ENCODE measurements at regions not wholly inside any gene's neighbourhood (a gene's known extent, or its start where the extent isn't known, plus 50 kb on each side); places are given as distances from the start of the nearest gene placed in this dataset.

GRCh38 chr2:103738108-103738507 lies 976.3 kb downstream of the TMEM182 start:
- no peak for TF ChIP-seq SMAD3 (CRISPR knock-in tag; IDR thresholded peaks at IDR 0.05)
- no peak for TF ChIP-seq ATRX (CRISPR knock-in tag; IDR thresholded peaks at IDR 0.05; ENCODE audit: borderline replicate concordance)
- TF ChIP-seq ZNF644 (CRISPR knock-in tag; IDR thresholded peaks at IDR 0.05; ENCODE audit: low read depth), result no peak
- no peak for TF ChIP-seq RXRB (CRISPR knock-in tag; IDR thresholded peaks at IDR 0.05; ENCODE audit: borderline replicate concordance)
- TF ChIP-seq RORA (CRISPR knock-in tag; IDR thresholded peaks at IDR 0.05), result no peak
- POLR2A ChIA-PET, result no interaction called here
- no TSS peak for BruUV-seq (replicated peaks)

GRCh38 chr2:103738606-103739005 lies 976.8 kb downstream of the TMEM182 start:
- no peak overlapping the region for H3K4me2 ChIP-seq (ENCODE audit: low read depth, low read length)
- no TSS peak for BruUV-seq (replicated peaks)
- ChIA-PET CTCF (ENCODE audit: low intra/inter-chr PET ratio, low total read pairs) (no interaction called here), POLR2A (no interaction called here)
- H3K27me3 ChIP-seq (ENCODE audit: control insufficient read depth in 1 of 2, insufficient read depth in 2 of 2, low read length in 2 of 2), result no peaks in the 10 kb centered on the region
- H2AFZ ChIP-seq (ENCODE audit: low read length), result no peak overlapping the region
- FAIRE-seq (no peak), DNase-seq (ENCODE audit: low spot score) (no peak), ATAC-seq (no peak)
- in situ Hi-C loops (cut with HindIII; ENCODE audit: extremely low pct_ligation_motif_present, low pct_unique_long_range_greater_than_20kb) (no loop called here), intact Hi-C loops (cut with micrococcal nuclease; ENCODE audit: unreplicated experiment) (no loop called here)
- no peak overlapping the region for H3K9ac ChIP-seq (ENCODE audit: insufficient read depth, low read depth, low read length)
- WGBS (ENCODE audit: low lambda C conversion rate), result 0% methylated on average over 1 of the region's 1 CpG
- no peaks in the 10 kb centered on the region for H3K79me2 ChIP-seq (ENCODE audit: insufficient read depth, low read length)
- H3K4me1 ChIP-seq (ENCODE audit: insufficient read depth, low read length), result no peaks in the 10 kb centered on the region
- H3K27ac ChIP-seq (ENCODE audit: extremely low read length, insufficient read depth, low read length), result no peak overlapping the region
- no peaks in the 10 kb centered on the region for H3K36me3 ChIP-seq (replicated peaks in 1 of 2; ENCODE audit: control insufficient read depth in 1 of 2, insufficient read depth in 2 of 2, low read length in 2 of 2)
- no peaks in the 10 kb centered on the region for H4K20me1 ChIP-seq (ENCODE audit: insufficient read depth, low read length)
- peaks cover 74% of the 10 kb centered on the region for H3K9me3 ChIP-seq (ENCODE audit: low read length)
- no peak overlapping the region for H3K4me3 ChIP-seq (replicated peaks in 1 of 3; ENCODE audit: insufficient read depth in 1 of 3, low read depth in 2 of 3, low read length in 3 of 3)
- no peak for TF ChIP-seq ZNF33B (CRISPR knock-in tag; IDR thresholded peaks at IDR 0.05)
- no peak for TF ChIP-seq NFE2 (CRISPR knock-in tag; IDR thresholded peaks at IDR 0.05)
- no peak for TF ChIP-seq JDP2 (CRISPR knock-in tag; IDR thresholded peaks at IDR 0.05; ENCODE audit: borderline replicate concordance)
- no peak for TF ChIP-seq ARHGAP35 (CRISPR knock-in tag; IDR thresholded peaks at IDR 0.05; ENCODE audit: borderline replicate concordance)
- no peak for TF ChIP-seq TRIM24 (CRISPR knock-in tag; IDR thresholded peaks at IDR 0.05)
- no peak for TF ChIP-seq DNMT3B (CRISPR knock-in tag; conservative IDR thresholded peaks at IDR 0.05)
- no peak for TF ChIP-seq ATAD3A (CRISPR knock-in tag; IDR thresholded peaks at IDR 0.05)
- TF ChIP-seq ZNF18 (CRISPR knock-in tag; IDR thresholded peaks at IDR 0.05; ENCODE audit: insufficient replicate concordance), result no peak
- no peak for TF ChIP-seq ATRX (CRISPR knock-in tag; IDR thresholded peaks at IDR 0.05; ENCODE audit: borderline replicate concordance)
- TF ChIP-seq ZNF275 (CRISPR knock-in tag; IDR thresholded peaks at IDR 0.05; ENCODE audit: borderline replicate concordance), result no peak
- TF ChIP-seq ZNF383 (CRISPR knock-in tag; IDR thresholded peaks at IDR 0.05; ENCODE audit: borderline replicate concordance), result no peak
- TF ChIP-seq ZNF616 (CRISPR knock-in tag; IDR thresholded peaks at IDR 0.05; ENCODE audit: low read depth), result no peak
- TF ChIP-seq RFX1 (IDR thresholded peaks at IDR 0.05), result no peak
- TF ChIP-seq ZNF792 (CRISPR knock-in tag; IDR thresholded peaks at IDR 0.05), result no peak
- TF ChIP-seq ZNF263 (CRISPR knock-in tag; IDR thresholded peaks at IDR 0.05), result no peak
- TF ChIP-seq JARID2 (CRISPR knock-in tag; IDR thresholded peaks at IDR 0.05; ENCODE audit: insufficient replicate concordance), result no peak
- TF ChIP-seq ZNF557 (CRISPR knock-in tag; IDR thresholded peaks at IDR 0.05), result no peak

More at GRCh38 chr2:103738108-103738507, 976.3 kb downstream of the TMEM182 start:
- no peak overlapping the region for H3K4me2 ChIP-seq (ENCODE audit: low read depth, low read length)
- no peak overlapping the region for H3K27ac ChIP-seq (ENCODE audit: extremely low read length, insufficient read depth, low read length)
- no peak overlapping the region for H3K4me3 ChIP-seq (replicated peaks in 1 of 3; ENCODE audit: insufficient read depth in 1 of 3, low read depth in 2 of 3, low read length in 3 of 3)
- H4K20me1 ChIP-seq (ENCODE audit: insufficient read depth, low read length), result no peaks in the 10 kb centered on the region
- H3K79me2 ChIP-seq (ENCODE audit: insufficient read depth, low read length), result no peaks in the 10 kb centered on the region
- no peaks in the 10 kb centered on the region for H3K36me3 ChIP-seq (replicated peaks in 1 of 2; ENCODE audit: control insufficient read depth in 1 of 2, insufficient read depth in 2 of 2, low read length in 2 of 2)
- WGBS (ENCODE audit: low lambda C conversion rate), result 4% methylated on average over 3 of the region's 3 CpGs
- H3K9ac ChIP-seq (ENCODE audit: insufficient read depth, low read depth, low read length), result no peak overlapping the region
- intact Hi-C loops (cut with micrococcal nuclease; ENCODE audit: unreplicated experiment) (no loop called here), in situ Hi-C loops (cut with HindIII; ENCODE audit: extremely low pct_ligation_motif_present, low pct_unique_long_range_greater_than_20kb) (no loop called here)
- H2AFZ ChIP-seq (ENCODE audit: low read length), result no peak overlapping the region
- CTCF ChIA-PET (ENCODE audit: low intra/inter-chr PET ratio, low total read pairs), result no interaction called here
- H3K4me1 ChIP-seq (ENCODE audit: insufficient read depth, low read length), result no peaks in the 10 kb centered on the region
- ATAC-seq (no peak), DNase-seq (ENCODE audit: low spot score) (no peak), FAIRE-seq (no peak)
- no peaks in the 10 kb centered on the region for H3K27me3 ChIP-seq (ENCODE audit: control insufficient read depth in 1 of 2, insufficient read depth in 2 of 2, low read length in 2 of 2)
- H3K9me3 ChIP-seq (ENCODE audit: low read length), result peaks cover 76% of the 10 kb centered on the region

Data from HepG2 (cell line).